OCI-LY3 (cell line): ENCODE measurements at regions not wholly inside any gene's neighbourhood (a gene's known extent, or its start where the extent isn't known, plus 50 kb on each side); places are given as distances from the start of the nearest gene placed in this dataset.

Experiments used
- EZH2phosphoT487 ChIP-seq: fragments of 200-600 bp; shearing (Covaris generic); IDR thresholded peaks from 2 replicates; pipeline ENCODE4 v1.6.1; 2018; ENCODE audit warnings: antibody characterized with exemption, mixed run types, low read depth
- TF ChIP-seq, protein P1 (sequence below): fragments of 200-600, 300-600 bp; sonication (generic); IDR thresholded peaks from 2 replicates; pipeline ENCODE4 v1.5.1; 2014; ENCODE audit warnings: antibody characterized with exemption, low read length, low read depth

GRCh38 chr1:219442611-219443061 lies 170.3 kb downstream of the ZC3H11B start:
- TF ChIP-seq, protein P1, sequence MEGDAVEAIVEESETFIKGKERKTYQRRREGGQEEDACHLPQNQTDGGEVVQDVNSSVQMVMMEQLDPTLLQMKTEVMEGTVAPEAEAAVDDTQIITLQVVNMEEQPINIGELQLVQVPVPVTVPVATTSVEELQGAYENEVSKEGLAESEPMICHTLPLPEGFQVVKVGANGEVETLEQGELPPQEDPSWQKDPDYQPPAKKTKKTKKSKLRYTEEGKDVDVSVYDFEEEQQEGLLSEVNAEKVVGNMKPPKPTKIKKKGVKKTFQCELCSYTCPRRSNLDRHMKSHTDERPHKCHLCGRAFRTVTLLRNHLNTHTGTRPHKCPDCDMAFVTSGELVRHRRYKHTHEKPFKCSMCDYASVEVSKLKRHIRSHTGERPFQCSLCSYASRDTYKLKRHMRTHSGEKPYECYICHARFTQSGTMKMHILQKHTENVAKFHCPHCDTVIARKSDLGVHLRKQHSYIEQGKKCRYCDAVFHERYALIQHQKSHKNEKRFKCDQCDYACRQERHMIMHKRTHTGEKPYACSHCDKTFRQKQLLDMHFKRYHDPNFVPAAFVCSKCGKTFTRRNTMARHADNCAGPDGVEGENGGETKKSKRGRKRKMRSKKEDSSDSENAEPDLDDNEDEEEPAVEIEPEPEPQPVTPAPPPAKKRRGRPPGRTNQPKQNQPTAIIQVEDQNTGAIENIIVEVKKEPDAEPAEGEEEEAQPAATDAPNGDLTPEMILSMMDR: no peak
- TF ChIP-seq EZH2phosphoT487: no peak
